ENCODE measurements at regions not wholly inside any gene's neighbourhood (a gene's known extent, or its start where the extent isn't known, plus 50 kb on each side); places are given as distances from the start of the nearest gene placed in this dataset.

- peak; percentile 65 for DNase-seq
Measured at GRCh38 chr11:42524534-42525227, 787.1 kb upstream of the API5 start.

GRCh38 chr11:42526426-42526825 is 785.4 kb upstream of the API5 start:
- peak; percentile 90 for DNase-seq

GRCh38 chr11:42528471-42528870 is 783.3 kb upstream of the API5 start:
- no peak for DNase-seq

GRCh38 chr11:42528911-42529310 is 782.9 kb upstream of the API5 start:
- DNase-seq, result no peak

- DNase-seq, result no peak
Measured at GRCh38 chr11:42536611-42537360, 775.0 kb upstream of the API5 start.

GRCh38 chr11:42542336-42542735 is 769.5 kb upstream of the API5 start:
- DNase-seq, result no peak

- DNase-seq, result no peak
Measured at GRCh38 chr11:42543844-42544419, 767.9 kb upstream of the API5 start.

- no peak for DNase-seq
Measured at GRCh38 chr11:42544726-42545125, 767.1 kb upstream of the API5 start.

- DNase-seq, result no peak
Measured at GRCh38 chr11:42545954-42546353, 765.8 kb upstream of the API5 start.

GRCh38 chr11:42552786-42553185 is 759.0 kb upstream of the API5 start:
- DNase-seq, result peak; percentile 77

GRCh38 chr11:42555190-42555589 is 756.6 kb upstream of the API5 start:
- peak; percentile 20 for DNase-seq

GRCh38 chr11:42571131-42571877 is 740.5 kb upstream of the API5 start:
- DNase-seq, result peak; percentile 98

GRCh38 chr11:42571878-42572610 is 739.8 kb upstream of the API5 start:
- DNase-seq, result peak; percentile 97

- DNase-seq, result no peak
Measured at GRCh38 chr11:42576318-42576717, 735.5 kb upstream of the API5 start.

GRCh38 chr11:42589286-42589685 is 722.5 kb upstream of the API5 start:
- DNase-seq, result no peak

- DNase-seq, result no peak
Measured at GRCh38 chr11:42591841-42592240, 720.0 kb upstream of the API5 start.

- DNase-seq, result peak; percentile 16
Measured at GRCh38 chr11:42593441-42593840, 718.4 kb upstream of the API5 start.

GRCh38 chr11:42595876-42596275 is 715.9 kb upstream of the API5 start:
- DNase-seq, result no peak

- no peak for DNase-seq
Measured at GRCh38 chr11:42596576-42597145, 715.1 kb upstream of the API5 start.

GRCh38 chr11:42598341-42598740 is 713.5 kb upstream of the API5 start:
- peak; percentile 8 for DNase-seq

- no peak for DNase-seq
Measured at GRCh38 chr11:42620796-42621195, 691.0 kb upstream of the API5 start.

Measured in NCI-H446 treated with DMSO at 0.1 percent for 48 hours (cell line).